Fibroblast of villous mesenchyme (primary cell): ENCODE measurements at regions not wholly inside any gene's neighbourhood (a gene's known extent, or its start where the extent isn't known, plus 50 kb on each side); places are given as distances from the start of the nearest gene placed in this dataset.
A peak's percentile ranks its signal among the peaks of the same experiment; 100 is the strongest.

Experiments used
- DNase-seq: peaks from one replicate; pipeline ENCODE4 v3.0.0-alpha.2; 2010; ENCODE audit warnings: low read depth
- H3K4me3 ChIP-seq: 2 replicates; pipeline ENCODE4 v1.5.1; 2011; ENCODE audit warnings: low read depth, mild to moderate bottlenecking, low read length
- CTCF ChIP-seq: IDR thresholded peaks from 2 replicates; pipeline ENCODE4 v1.5.1; 2012; ENCODE audit warnings: low read depth, mild to moderate bottlenecking, low read length; ENCODE audit not compliant: insufficient read depth

- peak; percentile 15 for TF ChIP-seq CTCF
- DNase-seq: peak; percentile 22
- H3K4me3 ChIP-seq: no peak overlapping the region
These were observed 335.6 kb downstream of the ZNF608 start for GRCh38 chr5:124410539-124411488.

- peak; percentile 16 for DNase-seq
- no peak for TF ChIP-seq CTCF
- H3K4me3 ChIP-seq: no peak overlapping the region
These were observed 337.5 kb downstream of the ZNF608 start for GRCh38 chr5:124408738-124409453.

- H3K4me3 ChIP-seq: no peak overlapping the region
- TF ChIP-seq CTCF: no peak
- DNase-seq: no peak
These were observed 341.6 kb downstream of the ZNF608 start for GRCh38 chr5:124404796-124405195.

GRCh38 chr5:124403281-124403680 is 343.2 kb downstream of the ZNF608 start:
- TF ChIP-seq CTCF: no peak
- no peak overlapping the region for H3K4me3 ChIP-seq
- no peak for DNase-seq

GRCh38 chr5:124402144-124402581 is 344.3 kb downstream of the ZNF608 start:
- H3K4me3 ChIP-seq: no peak overlapping the region
- peak; percentile 41 for DNase-seq
- TF ChIP-seq CTCF: no peak

- DNase-seq: no peak
- H3K4me3 ChIP-seq: no peak overlapping the region
- no peak for TF ChIP-seq CTCF
These were observed 344.8 kb downstream of the ZNF608 start for GRCh38 chr5:124401476-124402143.
